ENCODE measurements at regions not wholly inside any gene's neighbourhood (a gene's known extent, or its start where the extent isn't known, plus 50 kb on each side); places are given as distances from the start of the nearest gene placed in this dataset.
"Not testable (repeated sequence)": the region's sequence is repeated elsewhere in the genome, so short reads cannot be mapped to it uniquely, and the experiment has no call there.

- DNase-seq, result no peak
Measured at GRCh38 chr4:128688033-128688721, 121.3 kb upstream of the JADE1 start.

DNA sequence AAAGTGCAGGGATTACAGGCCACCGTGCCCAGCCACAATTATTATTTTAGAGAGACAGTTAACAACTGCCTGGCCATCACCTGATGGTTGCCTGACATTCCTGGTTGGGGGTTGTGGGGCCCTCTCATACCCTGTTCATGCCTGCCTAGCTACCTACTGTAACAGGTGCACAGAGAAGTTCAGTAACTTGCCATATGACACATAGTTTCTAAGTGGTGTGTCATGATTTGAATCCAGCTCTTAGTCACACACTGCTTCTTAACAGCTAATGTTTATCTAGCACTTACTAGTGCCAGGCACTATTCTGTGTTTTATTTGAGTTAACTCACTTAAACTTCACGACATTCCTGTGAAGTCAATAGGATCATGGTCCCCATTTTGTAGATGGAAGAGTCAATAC lies 122.7 kb upstream of the JADE1 start:
- DNase-seq, result no peak

GRCh38 chr4:128686032-128686465 lies 123.5 kb upstream of the JADE1 start:
- no peak for DNase-seq

DNA sequence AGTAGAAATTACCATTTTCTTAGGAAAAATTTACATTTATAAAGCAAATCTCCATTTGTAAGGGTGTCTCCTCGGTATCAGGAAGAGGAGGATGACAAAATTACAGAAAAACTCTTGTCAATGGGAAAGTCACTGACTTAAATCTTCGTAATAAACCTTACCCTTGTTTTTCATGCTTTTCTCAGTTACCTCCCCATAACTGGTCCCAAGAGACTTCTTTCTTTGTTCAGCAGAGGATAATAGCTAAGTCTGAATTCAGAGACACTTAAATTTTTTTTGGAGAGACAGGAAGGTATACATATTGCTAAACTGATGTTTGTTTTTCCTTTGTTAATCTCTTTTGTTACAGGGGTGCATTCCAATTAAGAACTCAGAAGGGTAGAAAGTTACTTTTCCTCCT lies 125.5 kb upstream of the JADE1 start:
- no peak for DNase-seq

DNA sequence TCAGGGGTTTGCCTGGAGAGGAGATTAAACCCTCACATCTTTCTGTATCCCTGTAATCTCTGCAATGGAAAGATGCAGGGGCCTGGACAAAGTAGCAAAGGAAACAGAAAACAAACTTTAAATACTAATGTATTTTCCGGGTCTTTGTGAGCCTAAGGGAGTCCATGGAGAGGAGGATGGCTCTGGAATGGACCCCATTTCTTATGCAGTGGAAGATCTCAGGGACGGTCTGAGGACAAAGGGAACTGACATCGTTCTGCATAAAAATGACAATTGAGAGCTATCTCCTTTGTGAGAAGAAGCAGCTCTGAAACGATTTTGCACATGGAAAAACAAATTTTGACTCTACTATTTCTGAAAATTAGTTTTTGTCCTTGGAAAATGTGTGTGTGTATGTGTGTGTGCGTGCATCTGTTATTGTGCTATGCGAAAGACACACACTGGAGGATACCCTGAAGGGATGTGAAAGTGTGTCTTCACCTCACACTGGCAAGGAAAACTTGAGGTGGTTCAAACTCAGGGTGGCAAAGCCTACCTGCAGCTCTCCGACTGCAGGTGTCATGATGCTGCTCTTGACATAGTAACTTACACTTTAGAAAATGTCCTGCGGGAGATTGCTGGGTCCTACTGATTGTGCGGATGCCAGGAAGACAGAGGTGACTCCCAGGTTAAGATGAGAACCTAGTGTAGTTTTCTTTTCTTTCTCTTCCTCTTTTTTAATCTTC lies 126.4 kb upstream of the JADE1 start:
- DNase-seq, result no peak

DNA sequence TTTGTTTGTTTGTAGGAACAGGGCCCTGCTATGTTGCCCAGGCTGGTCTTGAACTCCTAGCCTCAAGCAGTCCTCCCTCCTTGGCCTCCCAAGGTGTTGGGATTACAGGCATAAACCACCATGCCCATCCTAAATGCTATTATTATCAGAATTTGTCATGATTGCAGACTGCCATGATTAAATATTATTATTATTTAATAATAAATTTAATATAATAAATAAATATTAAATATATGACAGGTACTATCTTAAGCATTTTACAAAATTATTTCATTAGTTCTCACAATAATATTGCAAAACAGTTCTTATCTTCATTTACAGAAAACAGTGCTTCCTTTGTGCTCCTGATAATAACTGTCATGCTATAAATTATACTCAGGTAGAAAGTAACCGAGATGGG lies 133.4 kb upstream of the JADE1 start:
- no peak for DNase-seq

GRCh38 chr4:128675083-128675482 lies 134.4 kb upstream of the JADE1 start:
- DNase-seq, result no peak

- DNase-seq, result not testable (repeated sequence)
Measured at GRCh38 chr4:128673159-128673558, 136.3 kb upstream of the JADE1 start.

DNA sequence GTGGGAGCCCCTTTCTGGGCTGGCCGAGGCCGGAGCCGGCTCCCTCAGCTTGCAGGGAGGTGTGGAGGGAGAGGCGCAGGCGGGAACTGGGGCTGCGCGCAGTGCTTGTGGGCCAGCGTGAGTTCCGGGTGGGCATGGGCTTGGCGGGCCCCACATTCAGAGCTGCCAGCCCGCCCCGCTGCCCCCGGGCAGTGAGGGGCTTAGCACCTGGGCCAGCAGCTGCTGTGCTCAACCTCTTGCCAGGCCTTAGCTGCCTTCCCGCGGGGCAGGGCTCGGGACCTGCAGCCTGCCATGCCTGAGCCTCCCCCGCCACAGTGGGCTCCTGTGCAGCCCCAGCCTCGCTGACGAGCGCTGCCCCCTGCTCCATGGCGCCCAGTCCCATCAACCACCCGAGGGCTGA lies 136.9 kb upstream of the JADE1 start:
- not testable (repeated sequence) for DNase-seq

DNA sequence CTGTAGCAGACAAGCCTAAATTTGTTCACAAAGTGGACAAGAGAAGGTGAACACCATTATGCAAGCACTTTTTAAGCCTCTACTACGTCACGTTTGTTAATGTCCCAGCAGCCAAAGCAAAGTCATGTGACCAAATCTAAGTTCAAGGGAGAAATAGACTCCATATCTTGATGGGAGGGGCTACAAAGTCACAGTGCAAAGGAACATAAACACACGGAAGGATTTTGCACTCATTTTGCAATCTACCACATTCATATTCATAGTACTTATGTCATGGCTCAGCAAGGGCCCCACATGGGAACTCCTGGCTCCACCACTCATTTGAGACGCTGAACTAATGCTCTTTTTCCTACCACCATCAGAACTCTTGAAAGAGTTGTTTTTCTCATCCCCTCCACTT lies 139.0 kb upstream of the JADE1 start:
- no peak for DNase-seq

DNA sequence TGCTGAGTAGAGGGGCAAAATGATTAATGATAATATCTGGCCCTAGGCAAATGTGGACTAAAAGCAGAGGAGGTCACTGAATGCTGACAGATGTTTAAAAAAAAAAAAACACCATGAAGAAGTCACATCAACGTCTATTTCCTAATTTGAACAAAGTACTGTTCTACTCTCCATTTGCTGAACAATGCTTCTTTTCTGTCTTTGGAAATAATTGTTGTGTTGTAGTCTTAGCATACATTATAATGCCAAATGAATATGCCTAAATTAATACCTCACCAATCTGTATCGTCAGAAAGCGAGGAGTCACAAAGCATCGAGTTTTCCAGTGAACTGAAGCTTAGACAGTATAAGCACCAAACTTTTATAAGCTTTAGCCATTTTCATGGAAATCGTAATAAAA lies 140.9 kb upstream of the JADE1 start:
- DNase-seq, result no peak

DNA sequence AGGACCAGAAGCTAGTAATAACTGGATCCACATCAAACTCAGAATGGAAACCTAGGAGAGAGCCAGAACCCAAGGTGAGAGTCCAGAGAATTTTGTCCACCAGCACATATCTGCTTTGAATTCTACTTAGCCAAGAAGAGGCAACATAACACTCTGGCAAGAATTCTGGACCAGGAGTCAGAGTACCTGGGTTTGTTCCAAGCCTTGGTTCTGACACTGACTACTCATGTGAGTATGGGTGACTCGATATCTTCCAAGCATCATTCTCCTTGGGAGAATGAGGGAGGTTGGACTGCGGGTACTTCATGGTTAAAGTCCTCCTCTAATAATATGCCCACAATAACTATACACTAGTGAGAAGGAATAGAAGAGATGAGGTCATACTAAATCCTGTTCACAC lies 144.0 kb upstream of the JADE1 start:
- DNase-seq, result no peak

GRCh38 chr4:128663325-128663724 lies 146.2 kb upstream of the JADE1 start:
- DNase-seq, result no peak

DNA sequence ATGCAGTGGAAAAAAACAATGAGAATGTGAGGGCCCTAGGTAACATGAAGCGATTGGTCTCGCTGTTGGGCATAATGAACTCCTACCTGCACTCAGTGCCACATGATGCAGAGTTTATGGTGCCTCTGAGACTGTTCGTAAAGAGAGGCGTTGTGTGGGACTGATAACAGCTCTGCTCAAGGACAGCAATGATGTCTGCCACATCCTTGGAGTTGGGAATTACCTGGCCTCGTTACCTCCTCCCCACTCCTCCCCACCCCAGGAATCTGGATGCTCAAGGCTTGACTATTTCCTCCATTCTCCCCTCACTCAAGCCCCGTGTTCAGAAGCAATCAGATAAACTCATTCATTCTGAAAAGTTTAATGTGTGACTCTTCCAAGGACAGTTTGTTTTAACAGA lies 148.0 kb upstream of the JADE1 start:
- DNase-seq, result no peak

GRCh38 chr4:128660361-128661215 lies 148.9 kb upstream of the JADE1 start:
- no peak for DNase-seq

- DNase-seq, result no peak
Measured at GRCh38 chr4:128658214-128658631, 151.3 kb upstream of the JADE1 start.

DNA sequence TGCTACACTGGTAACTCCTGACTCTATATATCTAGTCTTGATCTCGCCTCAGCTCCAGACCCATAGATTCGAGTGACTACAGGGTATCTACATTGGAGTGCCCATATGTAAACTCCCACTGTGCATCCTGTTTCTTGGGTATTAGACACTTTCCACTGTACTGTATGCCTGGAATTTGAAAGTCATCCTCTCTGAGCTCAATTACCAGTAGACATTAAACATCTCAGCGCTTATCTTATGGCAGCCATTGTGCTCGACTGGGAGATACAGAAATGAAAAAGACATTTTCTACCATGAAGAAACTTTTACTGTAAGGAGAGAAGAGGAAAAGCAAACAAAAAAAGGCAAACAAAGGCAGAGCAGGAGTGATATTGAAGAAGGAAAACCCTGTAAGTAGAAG lies 151.9 kb upstream of the JADE1 start:
- DNase-seq, result no peak

DNA sequence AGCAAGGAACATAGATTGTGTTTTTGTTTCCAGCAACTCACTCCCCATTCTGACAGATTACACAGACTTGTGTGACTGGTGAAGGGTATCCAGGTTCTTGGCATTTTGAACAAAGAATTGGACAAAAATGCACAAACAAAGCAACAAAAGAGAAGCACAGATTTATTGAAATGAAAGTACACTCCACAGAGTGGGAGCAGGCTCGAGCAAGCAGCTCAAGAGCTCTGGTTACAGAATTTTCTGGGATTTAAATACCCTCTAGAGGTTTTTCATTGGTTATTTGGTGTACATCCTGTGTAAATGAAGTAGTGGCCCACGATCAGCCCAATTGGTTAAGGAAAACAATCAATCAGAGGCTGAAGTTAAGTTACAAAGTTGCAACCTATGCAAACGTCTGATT lies 155.0 kb upstream of the JADE1 start:
- DNase-seq, result no peak

- no peak for DNase-seq
Measured at GRCh38 chr4:128653527-128654444, 155.7 kb upstream of the JADE1 start.

GRCh38 chr4:128649575-128650205 lies 159.8 kb upstream of the JADE1 start:
- no peak for DNase-seq

DNA sequence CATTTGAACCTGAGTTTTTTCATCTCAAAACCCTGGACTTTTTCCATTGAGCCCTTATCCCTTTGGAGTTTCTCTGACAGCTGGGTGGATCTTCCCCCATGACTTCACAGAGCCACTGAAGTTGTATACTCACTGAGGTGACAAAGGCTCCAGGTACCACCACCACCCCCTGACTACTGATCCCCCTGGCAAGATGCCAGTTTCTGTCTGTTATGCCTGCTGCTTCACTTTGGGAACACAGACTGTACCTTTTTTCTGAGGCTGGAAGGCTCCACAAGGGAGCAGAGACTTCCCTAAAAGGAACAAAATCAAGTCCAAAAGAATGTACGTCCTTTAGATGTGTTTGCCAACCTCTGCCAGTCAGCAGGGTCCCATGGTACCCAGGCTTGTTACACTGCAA lies 160.3 kb upstream of the JADE1 start:
- no peak for DNase-seq

DNA sequence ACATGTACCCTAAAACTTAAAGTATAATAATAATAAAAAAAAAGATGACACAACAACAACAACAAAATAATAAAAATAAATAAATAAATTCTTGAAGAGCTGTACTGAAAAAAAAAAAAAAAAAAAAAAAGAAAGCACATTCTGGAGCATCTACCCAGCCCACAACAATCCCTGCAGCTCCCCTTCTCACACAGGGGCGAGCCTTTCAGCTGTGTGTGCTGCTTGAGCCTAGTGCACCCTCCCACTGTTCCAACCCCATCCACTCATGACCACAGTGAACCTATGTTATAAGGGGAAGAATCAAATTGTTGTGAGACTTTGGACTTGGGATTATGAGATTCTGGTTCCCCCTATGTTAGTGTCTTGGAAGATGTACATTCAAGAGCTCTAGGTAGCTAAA lies 161.5 kb upstream of the JADE1 start:
- DNase-seq, result no peak

Measured in stimulated activated CD4-positive, alpha-beta T cell treated with anti-CD3 and anti-CD28 coated beads, Interleukin-4, amount 100 ng/mL, for 1 hour (primary cell).